ENCODE measurements at regions not wholly inside any gene's neighbourhood (a gene's known extent, or its start where the extent isn't known, plus 50 kb on each side); places are given as distances from the start of the nearest gene placed in this dataset.

DNA sequence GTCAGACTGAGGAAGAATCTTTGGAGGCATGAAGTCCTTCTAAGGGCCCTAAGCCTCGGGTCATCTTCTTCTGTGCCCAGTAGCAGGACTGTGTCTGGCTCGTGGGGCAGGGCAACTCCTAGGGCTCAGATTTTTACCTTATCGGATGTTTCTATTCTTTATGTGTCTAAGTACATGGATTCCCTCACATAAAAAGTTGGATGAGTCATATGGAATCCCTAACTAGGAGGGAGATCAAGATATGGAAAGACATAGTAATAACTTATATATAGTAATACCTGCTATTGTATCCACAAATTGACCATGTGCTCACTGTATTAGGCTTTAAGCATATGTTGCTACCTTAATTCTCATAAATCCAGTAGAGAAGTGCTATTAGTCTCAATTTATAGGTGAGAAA lies 364.5 kb upstream of the CAMK1G start:
- peaks cover 6% of the 10 kb centered on the region for H3K9me3 ChIP-seq (ENCODE audit: insufficient read depth, low read depth, low read length)
- H4K91ac ChIP-seq (ENCODE audit: low read depth, low read length) = peak overlapping the region; percentile 99
- H2BK5ac ChIP-seq (ENCODE audit: low read depth, low read length, poor library complexity) = peak overlapping the region; percentile 92
- peak overlapping the region; percentile 72 for H4K8ac ChIP-seq (ENCODE audit: low read depth, low read length)
- no peaks in the 10 kb centered on the region for H3K36me3 ChIP-seq (ENCODE audit: control insufficient read depth in 1 of 2, insufficient read depth in 2 of 2, low read length in 2 of 2)
- H3K9ac ChIP-seq (ENCODE audit: low read length) = no peak overlapping the region
- H3K14ac ChIP-seq (ENCODE audit: low read length) = peak overlapping the region; percentile 56
- H3K4me1 ChIP-seq (ENCODE audit: control insufficient read depth in 1 of 2, insufficient read depth in 2 of 2, low read length in 2 of 2) = peaks cover 8 to 16% of the 10 kb centered on the region in 2 experiments
- H3K79me1 ChIP-seq (ENCODE audit: low read length) = peaks cover 19% of the 10 kb centered on the region
- H3K18ac ChIP-seq (ENCODE audit: low read length) = no peak overlapping the region
- H3K4me2 ChIP-seq (ENCODE audit: low read length) = no peak overlapping the region
- peak overlapping the region; percentile 95 for H2BK120ac ChIP-seq (ENCODE audit: insufficient read depth, low read length, poor library complexity)
- H2AFZ ChIP-seq (ENCODE audit: insufficient read depth, low read length, poor library complexity) = peak overlapping the region; percentile 32
- peaks cover 2% of the 10 kb centered on the region for H3K79me2 ChIP-seq (ENCODE audit: control insufficient read depth, insufficient read depth, low read length, poor library complexity)
- H3K4ac ChIP-seq (ENCODE audit: low read depth, low read length) = no peak overlapping the region
- no peaks in the 10 kb centered on the region for H3K27me3 ChIP-seq (ENCODE audit: insufficient read depth, low read length)
- H3K4me3 ChIP-seq (ENCODE audit: low read depth, low read length) = no peak overlapping the region
- H4K12ac ChIP-seq (ENCODE audit: low read depth, low read length) = no peak overlapping the region
- peak overlapping the region; percentile 85 for H2AK5ac ChIP-seq (ENCODE audit: low read length)
- no CpG with 5 or more reads among the region's 3 CpGs for WGBS (ENCODE audit: extremely low coverage, insufficient coverage, insufficient read length)
- peak overlapping the region; percentile 97 for H2BK12ac ChIP-seq (ENCODE audit: low read length)
- peak overlapping the region; percentile 78 for H3K27ac ChIP-seq (ENCODE audit: low read depth, low read length)
- no peak overlapping the region for H3K23ac ChIP-seq (ENCODE audit: low read length)
- peak; percentile 47 to 50 for DNase-seq

DNA sequence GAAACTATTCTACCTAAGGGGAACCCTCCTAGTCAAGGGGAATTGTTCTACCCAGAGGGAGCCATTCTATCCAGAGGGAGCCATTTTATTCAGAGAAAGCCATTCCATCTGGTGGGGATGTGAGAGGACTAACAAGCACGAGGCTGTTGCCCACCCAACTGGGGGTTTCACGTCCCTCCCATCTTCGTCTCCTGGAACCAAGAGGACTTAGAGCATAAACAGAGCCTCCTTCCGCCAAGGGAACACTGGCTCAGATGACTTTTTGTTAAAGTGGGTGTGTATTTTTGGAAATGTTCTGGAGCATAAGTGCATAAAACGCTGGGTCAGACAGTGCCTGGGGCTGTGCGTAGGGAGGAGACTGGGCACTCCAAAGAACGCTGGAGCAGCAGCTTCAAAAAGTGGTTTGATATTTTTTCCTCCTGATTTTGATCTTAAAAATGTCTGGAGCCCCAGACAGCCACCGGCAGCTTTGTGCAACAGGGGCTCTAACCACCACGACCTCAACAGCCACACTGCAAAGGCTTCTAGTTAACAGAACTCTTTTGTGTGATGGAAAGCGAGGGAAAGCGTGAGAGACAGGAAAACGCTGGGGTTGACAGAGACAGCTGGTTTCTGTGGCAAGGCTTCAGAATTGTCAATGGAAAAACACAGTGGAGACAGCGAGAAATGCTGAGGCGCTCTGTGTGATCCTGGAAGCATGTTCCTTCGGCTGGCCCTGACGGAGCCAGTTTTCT lies 363.6 kb upstream of the CAMK1G start:
- H3K4me3 ChIP-seq (ENCODE audit: low read depth, low read length) = no peak overlapping the region
- no peak overlapping the region for H2BK12ac ChIP-seq (ENCODE audit: low read length)
- peak overlapping the region; percentile 96 for H2BK5ac ChIP-seq (ENCODE audit: low read depth, low read length, poor library complexity)
- H3K27ac ChIP-seq (ENCODE audit: low read depth, low read length) = peak overlapping the region; percentile 94
- no peaks in the 10 kb centered on the region for H3K27me3 ChIP-seq (ENCODE audit: insufficient read depth, low read length)
- no peak overlapping the region for H4K12ac ChIP-seq (ENCODE audit: low read depth, low read length)
- H4K91ac ChIP-seq (ENCODE audit: low read depth, low read length) = peak overlapping the region; percentile 97
- H3K9ac ChIP-seq (ENCODE audit: low read length) = no peak overlapping the region
- H2BK120ac ChIP-seq (ENCODE audit: insufficient read depth, low read length, poor library complexity) = peak overlapping the region; percentile 71
- peaks cover 6% of the 10 kb centered on the region for H3K9me3 ChIP-seq (ENCODE audit: insufficient read depth, low read depth, low read length)
- H3K79me1 ChIP-seq (ENCODE audit: low read length) = peaks cover 19% of the 10 kb centered on the region
- no peak overlapping the region for H3K4me2 ChIP-seq (ENCODE audit: low read length)
- H3K36me3 ChIP-seq (ENCODE audit: control insufficient read depth in 1 of 2, insufficient read depth in 2 of 2, low read length in 2 of 2) = no peaks in the 10 kb centered on the region
- H3K23ac ChIP-seq (ENCODE audit: low read length) = no peak overlapping the region
- peaks cover 8 to 16% of the 10 kb centered on the region in 2 experiments for H3K4me1 ChIP-seq (ENCODE audit: control insufficient read depth in 1 of 2, insufficient read depth in 2 of 2, low read length in 2 of 2)
- H2AFZ ChIP-seq (ENCODE audit: insufficient read depth, low read length, poor library complexity) = no peak overlapping the region
- H3K4ac ChIP-seq (ENCODE audit: low read depth, low read length) = no peak overlapping the region
- WGBS (ENCODE audit: extremely low coverage, insufficient coverage, insufficient read length) = no CpG with 5 or more reads among the region's 16 CpGs
- peak; percentile 48 to 63 for DNase-seq
- no peak overlapping the region for H4K8ac ChIP-seq (ENCODE audit: low read depth, low read length)
- H2AK5ac ChIP-seq (ENCODE audit: low read length) = no peak overlapping the region
- no peak overlapping the region for H3K14ac ChIP-seq (ENCODE audit: low read length)
- H3K79me2 ChIP-seq (ENCODE audit: control insufficient read depth, insufficient read depth, low read length, poor library complexity) = peaks cover 2% of the 10 kb centered on the region
- no peak overlapping the region for H3K18ac ChIP-seq (ENCODE audit: low read length)

DNA sequence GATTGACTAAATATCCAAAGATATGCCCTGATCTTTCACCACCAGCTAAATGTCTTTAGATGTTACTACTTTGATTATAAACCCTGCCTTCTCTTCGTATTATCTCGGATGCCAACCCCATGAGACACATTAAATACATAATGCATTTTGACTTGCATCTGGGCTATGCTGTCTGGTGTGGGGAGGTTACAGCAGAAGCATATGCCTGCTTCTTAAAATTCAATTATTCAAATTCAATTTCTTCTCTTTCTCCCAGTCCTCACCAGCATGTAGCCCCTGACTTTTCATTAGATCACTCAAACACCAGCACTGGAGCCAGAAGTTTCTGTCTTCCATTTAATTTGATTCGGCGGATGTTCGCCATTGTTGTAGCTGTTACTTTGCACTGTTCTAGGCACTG lies 360.7 kb upstream of the CAMK1G start:
- Histone ChIP-seq H2AK5ac (ENCODE audit: low read length) (no peak overlapping the region), H3K27ac (ENCODE audit: low read depth, low read length) (no peak overlapping the region), H3K79me1 (ENCODE audit: low read length) (peaks cover 13% of the 10 kb centered on the region), H2AFZ (ENCODE audit: insufficient read depth, low read length, poor library complexity) (no peak overlapping the region), H3K27me3 (ENCODE audit: insufficient read depth, low read length) (no peaks in the 10 kb centered on the region), H3K14ac (ENCODE audit: low read length) (no peak overlapping the region), H3K79me2 (ENCODE audit: control insufficient read depth, insufficient read depth, low read length, poor library complexity) (peaks cover 2% of the 10 kb centered on the region), H3K36me3 (ENCODE audit: control insufficient read depth in 1 of 2, insufficient read depth in 2 of 2, low read length in 2 of 2) (no peaks in the 10 kb centered on the region), H3K4me2 (ENCODE audit: low read length) (no peak overlapping the region), H3K9ac (ENCODE audit: low read length) (no peak overlapping the region), H4K12ac (ENCODE audit: low read depth, low read length) (no peak overlapping the region), H3K4me1 (ENCODE audit: control insufficient read depth in 1 of 2, insufficient read depth in 2 of 2, low read length in 2 of 2) (peaks cover 8 to 15% of the 10 kb centered on the region in 2 experiments), H3K23ac (ENCODE audit: low read length) (no peak overlapping the region), H4K91ac (ENCODE audit: low read depth, low read length) (no peak overlapping the region), H3K18ac (ENCODE audit: low read length) (no peak overlapping the region), H4K8ac (ENCODE audit: low read depth, low read length) (no peak overlapping the region), H2BK120ac (ENCODE audit: insufficient read depth, low read length, poor library complexity) (no peak overlapping the region), H2BK5ac (ENCODE audit: low read depth, low read length, poor library complexity) (no peak overlapping the region), H3K4ac (ENCODE audit: low read depth, low read length) (no peak overlapping the region), H3K9me3 (ENCODE audit: insufficient read depth, low read depth, low read length) (no peaks in the 10 kb centered on the region), H2BK12ac (ENCODE audit: low read length) (no peak overlapping the region), H3K4me3 (ENCODE audit: low read depth, low read length) (no peak overlapping the region)
- no CpG with 5 or more reads among the region's 5 CpGs for WGBS (ENCODE audit: extremely low coverage, insufficient coverage, insufficient read length)
- DNase-seq = no peak

DNA sequence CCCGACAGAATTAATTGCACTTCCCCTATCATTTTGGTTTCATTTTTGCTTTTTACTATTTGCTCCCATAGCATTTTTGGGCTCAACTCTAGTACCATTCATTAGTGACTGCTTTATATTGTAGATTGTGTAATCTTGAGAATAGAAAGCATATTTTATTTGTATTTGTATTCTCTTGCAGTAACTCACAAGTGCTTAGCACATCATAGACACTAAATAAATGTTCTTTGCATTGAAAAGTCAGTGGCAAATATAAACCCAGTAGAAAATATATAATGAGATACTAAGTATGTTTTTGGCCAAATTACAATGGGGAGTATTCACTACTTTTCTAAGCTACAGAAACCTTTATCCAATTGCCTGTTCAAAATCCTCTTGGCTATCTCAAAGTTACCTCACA lies 359.7 kb upstream of the CAMK1G start:
- Histone ChIP-seq H2BK12ac (ENCODE audit: low read length) (no peak overlapping the region), H2BK120ac (ENCODE audit: insufficient read depth, low read length, poor library complexity) (no peak overlapping the region)

More for the DNA sequence above, 359.7 kb upstream of the CAMK1G start:
- Histone ChIP-seq H3K9me3 (ENCODE audit: insufficient read depth, low read depth, low read length) (no peaks in the 10 kb centered on the region), H3K79me2 (ENCODE audit: control insufficient read depth, insufficient read depth, low read length, poor library complexity) (peaks cover 2% of the 10 kb centered on the region), H3K14ac (ENCODE audit: low read length) (no peak overlapping the region), H3K9ac (ENCODE audit: low read length) (no peak overlapping the region), H3K27ac (ENCODE audit: low read depth, low read length) (no peak overlapping the region), H3K36me3 (ENCODE audit: control insufficient read depth in 1 of 2, insufficient read depth in 2 of 2, low read length in 2 of 2) (no peaks in the 10 kb centered on the region), H2BK5ac (ENCODE audit: low read depth, low read length, poor library complexity) (no peak overlapping the region), H3K4me3 (ENCODE audit: low read depth, low read length) (no peak overlapping the region), H3K27me3 (ENCODE audit: insufficient read depth, low read length) (no peaks in the 10 kb centered on the region), H2AK5ac (ENCODE audit: low read length) (no peak overlapping the region), H3K4ac (ENCODE audit: low read depth, low read length) (no peak overlapping the region), H2AFZ (ENCODE audit: insufficient read depth, low read length, poor library complexity) (no peak overlapping the region), H3K4me1 (ENCODE audit: control insufficient read depth in 1 of 2, insufficient read depth in 2 of 2, low read length in 2 of 2) (peaks cover 7 to 10% of the 10 kb centered on the region in 2 experiments), H3K4me2 (ENCODE audit: low read length) (no peak overlapping the region), H4K8ac (ENCODE audit: low read depth, low read length) (no peak overlapping the region), H3K23ac (ENCODE audit: low read length) (no peak overlapping the region), H3K79me1 (ENCODE audit: low read length) (peaks cover 9% of the 10 kb centered on the region), H3K18ac (ENCODE audit: low read length) (no peak overlapping the region), H4K91ac (ENCODE audit: low read depth, low read length) (no peak overlapping the region), H4K12ac (ENCODE audit: low read depth, low read length) (no peak overlapping the region)
- WGBS (ENCODE audit: extremely low coverage, insufficient coverage, insufficient read length) = no CpG with 5 or more reads among the region's 1 CpG
- DNase-seq = no peak
